ENCODE measurements at regions not wholly inside any gene's neighbourhood (a gene's known extent, or its start where the extent isn't known, plus 50 kb on each side); places are given as distances from the start of the nearest gene placed in this dataset.

DNA sequence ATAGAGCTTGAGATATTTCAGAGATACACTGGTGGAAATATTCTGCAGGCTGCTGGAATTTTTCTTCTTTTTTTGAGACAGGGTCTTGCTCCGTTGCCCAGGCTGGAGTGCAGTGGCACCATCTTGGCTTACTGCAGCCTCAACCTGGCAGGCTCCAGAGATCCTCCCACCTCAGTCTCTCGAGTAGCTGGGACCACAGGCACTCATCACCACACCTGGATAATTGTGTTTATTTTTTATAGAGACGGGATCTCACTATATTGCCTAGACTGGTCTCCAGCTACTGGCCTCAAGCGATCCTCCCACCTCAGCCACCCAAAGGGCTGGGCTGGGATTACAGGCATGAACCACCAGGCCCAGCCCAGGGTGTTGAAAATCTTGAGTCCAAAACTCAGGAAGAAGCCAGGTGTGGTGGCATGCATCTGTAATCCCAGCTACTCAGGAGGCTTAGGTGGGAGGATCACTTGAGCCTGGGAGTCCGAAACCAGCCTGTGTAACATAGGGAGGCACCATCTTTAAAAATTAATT lies 55.7 kb upstream of the FOXK1 start:
- no peak for TF ChIP-seq POLR2A (IDR thresholded peaks at IDR 0.05; ENCODE audit: low read length)
- TF ChIP-seq GATA1 (IDR thresholded peaks at IDR 0.05; ENCODE audit: low read depth, low read length), result no peak

Data from erythroblast (primary cell).